Fibroblast of skin of left biceps (primary cell): ENCODE measurements at regions not wholly inside any gene's neighbourhood (a gene's known extent, or its start where the extent isn't known, plus 50 kb on each side); places are given as distances from the start of the nearest gene placed in this dataset.
"Not testable (repeated sequence)": the region's sequence is repeated elsewhere in the genome, so short reads cannot be mapped to it uniquely, and the experiment has no call there.

Source experiments
- DNase-seq, 2 experiments: peaks; one replicate each; pipeline ENCODE4 v3.0.0-alpha.2; 2013; ENCODE audit warnings: low read depth in 2 of 2

GRCh38 chr3:117820658-117821299, 1111.2 kb downstream of the TUSC7 start:
- DNase-seq: peak in 1 of 2 experiments; percentile 2

- no peak for DNase-seq
Observed at GRCh38 chr3:117822416-117822815, 1112.8 kb downstream of the TUSC7 start.

GRCh38 chr3:117836296-117836695, 1126.7 kb downstream of the TUSC7 start:
- DNase-seq: peak in 1 of 2 experiments; percentile 19

- no peak for DNase-seq
Observed at GRCh38 chr3:117837391-117837790, 1127.8 kb downstream of the TUSC7 start.

- DNase-seq: no peak
Observed at GRCh38 chr3:117842086-117842485, 1132.5 kb downstream of the TUSC7 start.

- DNase-seq: no peak
Observed at GRCh38 chr3:117843356-117843755, 1133.8 kb downstream of the TUSC7 start.

GRCh38 chr3:117844676-117845075, 1135.1 kb downstream of the TUSC7 start:
- DNase-seq: no peak

- DNase-seq: no peak
Observed at GRCh38 chr3:117846238-117846637, 1136.7 kb downstream of the TUSC7 start.

- no peak for DNase-seq
Observed at GRCh38 chr3:117848606-117849005, 1139.0 kb downstream of the TUSC7 start.

GRCh38 chr3:117853923-117854668, 1144.5 kb downstream of the TUSC7 start:
- no peak for DNase-seq

GRCh38 chr3:117856354-117856753, 1146.8 kb downstream of the TUSC7 start:
- DNase-seq: no peak

GRCh38 chr3:117863146-117863545, 1153.6 kb downstream of the TUSC7 start:
- DNase-seq: no peak

GRCh38 chr3:117865338-117865737, 1155.8 kb downstream of the TUSC7 start:
- no peak for DNase-seq

- no peak for DNase-seq
Observed at GRCh38 chr3:117868766-117869165, 1159.2 kb downstream of the TUSC7 start.

- no peak for DNase-seq
Observed at GRCh38 chr3:117871934-117872333, 1162.4 kb downstream of the TUSC7 start.

GRCh38 chr3:117872594-117873248, 1161.9 kb downstream of the IGSF11 start:
- DNase-seq: not testable (repeated sequence)

- DNase-seq: no peak
Observed at GRCh38 chr3:117873249-117873600, 1161.4 kb downstream of the IGSF11 start.

GRCh38 chr3:117874028-117874690, 1160.5 kb downstream of the IGSF11 start:
- no peak for DNase-seq

- no peak for DNase-seq
Observed at GRCh38 chr3:117874904-117875874, 1159.5 kb downstream of the IGSF11 start.

- no peak for DNase-seq
Observed at GRCh38 chr3:117875887-117876286, 1158.8 kb downstream of the IGSF11 start.

- no peak for DNase-seq
Observed at GRCh38 chr3:117880638-117881037, 1154.0 kb downstream of the IGSF11 start.
